ENCODE measurements at regions not wholly inside any gene's neighbourhood (a gene's known extent, or its start where the extent isn't known, plus 50 kb on each side); places are given as distances from the start of the nearest gene placed in this dataset.

GRCh38 chr2:234712421-234712935, 215.6 kb upstream of the ARL4C start:
- Histone ChIP-seq H3K4me3 (no peak overlapping the region), H3K9me3 (no peaks in the 10 kb centered on the region), H3K27me3 (no peaks in the 10 kb centered on the region), H3K4me1 (no peaks in the 10 kb centered on the region), H3K36me3 (no peaks in the 10 kb centered on the region), H3K9ac (ENCODE audit: low read depth in 2 of 2, low read length in 2 of 2) (no peak overlapping the region), H3K27ac (no peak overlapping the region)
- intact Hi-C loops (cut with DNase I) = no loop called here
- no peak for DNase-seq
- no peak for TF ChIP-seq CTCF (IDR thresholded peaks at IDR 0.05)

- intact Hi-C loops (cut with DNase I) = no loop called here
- H3K36me3 ChIP-seq = no peaks in the 10 kb centered on the region
- no peak overlapping the region for H3K27ac ChIP-seq
These were observed 214.4 kb upstream of the ARL4C start for GRCh38 chr2:234711308-234711707.

GRCh38 chr2:234710587-234710986, 213.7 kb upstream of the ARL4C start:
- no peak overlapping the region for H3K9ac ChIP-seq (ENCODE audit: low read depth in 2 of 2, low read length in 2 of 2)
- intact Hi-C loops (cut with DNase I) = no loop called here
- TF ChIP-seq CTCF (IDR thresholded peaks at IDR 0.05) = no peak
- H3K4me1 ChIP-seq = no peaks in the 10 kb centered on the region
- no peak for DNase-seq
- no peak overlapping the region for H3K4me3 ChIP-seq
- H3K27ac ChIP-seq = no peak overlapping the region
- no peaks in the 10 kb centered on the region for H3K9me3 ChIP-seq
- no peaks in the 10 kb centered on the region for H3K27me3 ChIP-seq
- no peaks in the 10 kb centered on the region for H3K36me3 ChIP-seq

More at GRCh38 chr2:234711308-234711707, 214.4 kb upstream of the ARL4C start:
- Histone ChIP-seq H3K27me3 (no peaks in the 10 kb centered on the region), H3K9me3 (no peaks in the 10 kb centered on the region), H3K4me1 (no peaks in the 10 kb centered on the region), H3K4me3 (no peak overlapping the region), H3K9ac (ENCODE audit: low read depth in 2 of 2, low read length in 2 of 2) (no peak overlapping the region)
- no peak for TF ChIP-seq CTCF (IDR thresholded peaks at IDR 0.05)
- no peak for DNase-seq

- Histone ChIP-seq H3K4me1 (no peaks in the 10 kb centered on the region), H3K9ac (ENCODE audit: low read depth in 2 of 2, low read length in 2 of 2) (no peak overlapping the region), H3K36me3 (no peaks in the 10 kb centered on the region), H3K4me3 (no peak overlapping the region), H3K27me3 (no peaks in the 10 kb centered on the region), H3K9me3 (no peaks in the 10 kb centered on the region), H3K27ac (no peak overlapping the region)
- no peak for TF ChIP-seq CTCF (IDR thresholded peaks at IDR 0.05)
- intact Hi-C loops (cut with DNase I) = no loop called here
- no peak for DNase-seq
These were observed 213.2 kb upstream of the ARL4C start for GRCh38 chr2:234710066-234710465.

- DNase-seq = no peak
- Histone ChIP-seq H3K9ac (ENCODE audit: low read depth in 2 of 2, low read length in 2 of 2) (no peak overlapping the region), H3K4me1 (no peaks in the 10 kb centered on the region), H3K27ac (no peak overlapping the region), H3K4me3 (no peak overlapping the region), H3K36me3 (no peaks in the 10 kb centered on the region), H3K9me3 (no peaks in the 10 kb centered on the region), H3K27me3 (no peaks in the 10 kb centered on the region)
- no peak for TF ChIP-seq CTCF (IDR thresholded peaks at IDR 0.05)
- intact Hi-C loops (cut with DNase I) = no loop called here
These were observed 211.8 kb upstream of the ARL4C start for GRCh38 chr2:234708717-234709116.
